Effector memory CD4-positive, alpha-beta T cell (primary cell): ENCODE measurements at regions not wholly inside any gene's neighbourhood (a gene's known extent, or its start where the extent isn't known, plus 50 kb on each side); places are given as distances from the start of the nearest gene placed in this dataset.
"Not testable (repeated sequence)": the region's sequence is repeated elsewhere in the genome, so short reads cannot be mapped to it uniquely, and the experiment has no call there.

Experiments used
- DNase-seq, 3 donors: peaks; one replicate each; pipeline ENCODE4 v3.0.0-alpha.2; 2020
- H3K27ac ChIP-seq: 2 replicates; pipeline ENCODE4 v1.7.0; 2013; ENCODE audit warnings: mild to moderate bottlenecking, low read length, moderate library complexity; ENCODE audit not compliant: insufficient read depth, poor library complexity, severe bottlenecking
- H3K27me3 ChIP-seq: replicated peaks from 2 replicates; pipeline ENCODE4 v1.7.0; 2013; ENCODE audit warnings: mild to moderate bottlenecking, low read length; ENCODE audit not compliant: insufficient read depth, control insufficient read depth, poor library complexity, severe bottlenecking
- H3K36me3 ChIP-seq: 2 replicates; pipeline ENCODE4 v1.7.0; 2013; ENCODE audit warnings: mild to moderate bottlenecking, low read length, moderate library complexity; ENCODE audit not compliant: control insufficient read depth, insufficient read depth
- H3K4me1 ChIP-seq: 2 replicates; pipeline ENCODE4 v1.7.0; 2013; ENCODE audit warnings: low read length, mild to moderate bottlenecking; ENCODE audit not compliant: control insufficient read depth, insufficient read depth, poor library complexity, severe bottlenecking
- H3K4me3 ChIP-seq: 2 replicates; pipeline ENCODE4 v1.7.0; 2013; ENCODE audit warnings: low read length, low read depth, mild to moderate bottlenecking; ENCODE audit not compliant: insufficient read depth, poor library complexity, severe bottlenecking
- H3K9me3 ChIP-seq: 2 replicates; pipeline ENCODE4 v1.7.0; 2013; ENCODE audit warnings: mild to moderate bottlenecking, low read length, moderate library complexity; ENCODE audit not compliant: control insufficient read depth

DNA sequence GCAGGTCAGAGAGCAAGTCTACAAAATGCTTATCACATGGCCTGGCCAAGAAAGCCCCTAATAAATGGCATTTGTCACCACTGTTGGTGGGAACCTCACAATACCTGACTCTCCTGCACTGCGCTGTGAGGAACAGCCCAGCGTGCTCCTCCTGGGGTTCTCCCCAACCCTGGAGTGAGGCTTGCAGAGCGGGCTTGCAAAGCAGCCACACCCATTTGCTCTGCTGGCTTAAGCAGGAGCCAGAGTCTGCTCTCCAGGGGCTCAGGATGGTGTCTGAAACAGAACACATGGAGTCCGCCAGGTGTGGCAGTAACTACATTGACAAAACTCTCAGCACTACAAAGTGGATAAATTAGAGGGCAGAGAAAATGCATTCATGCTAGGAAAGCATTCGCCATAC, 331.0 kb upstream of the CCL2 start:
- H3K9me3 ChIP-seq, result no peaks in the 10 kb centered on the region
- H3K27me3 ChIP-seq, result no peaks in the 10 kb centered on the region
- H3K4me3 ChIP-seq, result no peak overlapping the region
- no peaks in the 10 kb centered on the region for H3K4me1 ChIP-seq
- no peak for DNase-seq
- no peak overlapping the region for H3K27ac ChIP-seq
- H3K36me3 ChIP-seq, result no peaks in the 10 kb centered on the region

GRCh38 chr17:33925649-33926048, 329.4 kb upstream of the CCL2 start:
- no peak for DNase-seq
- Histone ChIP-seq H3K9me3 (no peaks in the 10 kb centered on the region), H3K4me1 (no peaks in the 10 kb centered on the region), H3K36me3 (no peaks in the 10 kb centered on the region), H3K4me3 (no peak overlapping the region), H3K27ac (no peak overlapping the region), H3K27me3 (no peaks in the 10 kb centered on the region)

GRCh38 chr17:33927732-33928133, 327.4 kb upstream of the CCL2 start:
- Histone ChIP-seq H3K27ac (no peak overlapping the region), H3K4me3 (no peak overlapping the region), H3K36me3 (no peaks in the 10 kb centered on the region), H3K27me3 (no peaks in the 10 kb centered on the region), H3K4me1 (no peaks in the 10 kb centered on the region), H3K9me3 (no peaks in the 10 kb centered on the region)
- no peak for DNase-seq

GRCh38 chr17:33929181-33929724, 325.8 kb upstream of the CCL2 start:
- DNase-seq, result no peak
- Histone ChIP-seq H3K27ac (no peak overlapping the region), H3K9me3 (no peaks in the 10 kb centered on the region), H3K27me3 (no peaks in the 10 kb centered on the region), H3K4me3 (no peak overlapping the region), H3K36me3 (no peaks in the 10 kb centered on the region), H3K4me1 (no peaks in the 10 kb centered on the region)

GRCh38 chr17:33931148-33931814, 323.8 kb upstream of the CCL2 start:
- H3K27ac ChIP-seq, H3K9me3 ChIP-seq, H3K27me3 ChIP-seq, H3K4me3 ChIP-seq, H3K4me1 ChIP-seq, DNase-seq, H3K36me3 ChIP-seq: not testable (repeated sequence)

- H3K4me3 ChIP-seq, result no peak overlapping the region
- no peak overlapping the region for H3K27ac ChIP-seq
Observed at GRCh38 chr17:33932996-33933395, 322.1 kb upstream of the CCL2 start.

DNA sequence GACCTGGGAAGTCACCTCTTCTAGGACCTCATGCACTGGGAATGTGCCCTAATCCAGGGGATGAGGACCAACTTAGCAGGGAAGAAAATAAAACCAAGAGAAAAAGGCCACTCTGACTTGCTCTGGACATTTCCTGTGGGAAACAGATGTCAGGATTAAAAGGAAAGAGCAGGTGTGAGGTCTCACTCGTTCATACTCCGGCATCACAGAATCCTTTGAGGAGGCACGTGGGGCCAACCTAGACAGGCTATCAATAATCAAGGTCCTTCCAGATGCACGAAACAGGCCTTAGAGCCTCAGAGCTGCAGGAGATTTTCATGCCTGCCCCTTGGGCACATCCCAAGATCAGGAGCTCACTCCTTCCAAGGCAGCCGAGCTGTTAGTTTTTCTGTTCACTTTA, 321.5 kb upstream of the CCL2 start:
- H3K27me3 ChIP-seq, result no peaks in the 10 kb centered on the region
- H3K9me3 ChIP-seq, result no peaks in the 10 kb centered on the region
- H3K27ac ChIP-seq, result no peak overlapping the region
- DNase-seq, result no peak
- no peaks in the 10 kb centered on the region for H3K4me1 ChIP-seq
- H3K4me3 ChIP-seq, result no peak overlapping the region
- H3K36me3 ChIP-seq, result no peaks in the 10 kb centered on the region

More at GRCh38 chr17:33932996-33933395, 322.1 kb upstream of the CCL2 start:
- Histone ChIP-seq H3K9me3 (no peaks in the 10 kb centered on the region), H3K36me3 (no peaks in the 10 kb centered on the region), H3K4me1 (no peaks in the 10 kb centered on the region), H3K27me3 (no peaks in the 10 kb centered on the region)
- DNase-seq, result no peak

DNA sequence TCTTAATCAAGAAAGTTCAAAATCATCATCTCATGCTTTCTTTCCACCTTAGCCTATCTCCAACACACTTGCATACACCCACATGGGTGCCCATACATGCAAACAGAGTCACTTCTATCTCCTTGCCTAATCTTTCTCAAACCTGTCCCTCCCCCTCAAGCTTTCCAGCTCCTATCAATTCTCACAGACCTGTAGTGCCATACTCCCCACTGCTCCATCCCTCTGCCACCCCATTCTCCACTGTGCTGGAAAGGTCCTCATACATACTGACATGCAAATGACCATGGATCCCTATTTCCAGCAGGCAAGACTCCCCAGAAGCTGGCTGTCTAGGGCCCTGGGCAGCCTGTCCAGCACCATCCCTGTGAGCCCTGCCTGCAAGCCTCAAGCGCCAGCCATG, 320.4 kb upstream of the CCL2 start:
- no peaks in the 10 kb centered on the region for H3K36me3 ChIP-seq
- H3K9me3 ChIP-seq, result no peaks in the 10 kb centered on the region
- no peak for DNase-seq
- no peak overlapping the region for H3K27ac ChIP-seq
- no peak overlapping the region for H3K4me3 ChIP-seq
- H3K4me1 ChIP-seq, result no peaks in the 10 kb centered on the region
- no peaks in the 10 kb centered on the region for H3K27me3 ChIP-seq

DNA sequence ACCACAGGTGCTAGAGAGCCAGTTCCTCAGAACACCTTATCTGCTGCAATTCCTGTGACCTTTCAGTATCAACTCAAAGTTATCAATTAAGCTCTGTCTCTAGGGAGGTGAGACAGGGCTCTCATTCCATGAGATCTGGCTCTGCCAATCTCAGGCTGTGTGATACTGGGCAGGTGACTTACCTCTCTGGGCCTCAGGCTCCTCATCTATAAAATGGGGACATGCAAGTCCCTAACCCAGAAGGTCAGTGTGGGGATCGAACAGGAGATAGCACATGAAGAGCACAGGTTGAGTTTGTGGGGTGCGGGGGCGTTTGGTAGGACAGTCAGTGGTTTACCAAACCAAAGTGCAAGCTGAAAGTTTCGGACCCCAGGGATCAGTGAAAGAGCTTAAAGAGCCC, 319.3 kb upstream of the CCL2 start:
- H3K36me3 ChIP-seq, result no peaks in the 10 kb centered on the region
- no peak overlapping the region for H3K4me3 ChIP-seq
- no peak overlapping the region for H3K27ac ChIP-seq
- no peaks in the 10 kb centered on the region for H3K27me3 ChIP-seq
- H3K4me1 ChIP-seq, result no peaks in the 10 kb centered on the region
- no peaks in the 10 kb centered on the region for H3K9me3 ChIP-seq
- DNase-seq, result no peak

- no peak overlapping the region for H3K27ac ChIP-seq
- no peaks in the 10 kb centered on the region for H3K27me3 ChIP-seq
- H3K36me3 ChIP-seq, result no peaks in the 10 kb centered on the region
- DNase-seq, result no peak
- H3K4me1 ChIP-seq, result no peaks in the 10 kb centered on the region
- H3K4me3 ChIP-seq, result no peak overlapping the region
- H3K9me3 ChIP-seq, result no peaks in the 10 kb centered on the region
Observed at GRCh38 chr17:33936764-33937163, 318.3 kb upstream of the CCL2 start.
